ENCODE measurements at regions not wholly inside any gene's neighbourhood (a gene's known extent, or its start where the extent isn't known, plus 50 kb on each side); places are given as distances from the start of the nearest gene placed in this dataset.

- no peak for DNase-seq
Measured at GRCh38 chr18:41216341-41217003, 738.6 kb upstream of the PIK3C3 start.

GRCh38 chr18:41207706-41208105 lies 747.3 kb upstream of the PIK3C3 start:
- DNase-seq, result no peak

- DNase-seq, result no peak
Measured at GRCh38 chr18:41206341-41206830, 748.6 kb upstream of the PIK3C3 start.

- no peak for DNase-seq
Measured at GRCh38 chr18:41199212-41199611, 755.8 kb upstream of the PIK3C3 start.

GRCh38 chr18:41197967-41198366 lies 757.1 kb upstream of the PIK3C3 start:
- DNase-seq, result no peak

- no peak for DNase-seq
Measured at GRCh38 chr18:41170346-41170745, 784.7 kb upstream of the PIK3C3 start.

GRCh38 chr18:41165625-41166024 lies 789.4 kb upstream of the PIK3C3 start:
- no peak for DNase-seq

- no peak for DNase-seq
Measured at GRCh38 chr18:41162781-41163180, 792.3 kb upstream of the PIK3C3 start.

GRCh38 chr18:41162191-41162590 lies 792.8 kb upstream of the PIK3C3 start:
- no peak for DNase-seq

GRCh38 chr18:41155910-41156851 lies 798.9 kb upstream of the PIK3C3 start:
- DNase-seq, result peak in 1 of 3 experiments; percentile 15

GRCh38 chr18:41155025-41155424 lies 800.0 kb upstream of the PIK3C3 start:
- DNase-seq, result no peak

GRCh38 chr18:41153871-41154270 lies 801.2 kb upstream of the PIK3C3 start:
- no peak for DNase-seq

- DNase-seq, result peak; percentile 59 to 95 (median 73)
Measured at GRCh38 chr18:41150316-41150715, 804.7 kb upstream of the PIK3C3 start.

GRCh38 chr18:41146301-41146700 lies 808.7 kb upstream of the PIK3C3 start:
- DNase-seq, result peak; percentile 31 to 75 (median 42)

GRCh38 chr18:41145516-41145915 lies 809.5 kb upstream of the PIK3C3 start:
- DNase-seq, result no peak

- DNase-seq, result no peak
Measured at GRCh38 chr18:41144441-41144840, 810.6 kb upstream of the PIK3C3 start.

- no peak for DNase-seq
Measured at GRCh38 chr18:41140506-41140905, 814.5 kb upstream of the PIK3C3 start.

GRCh38 chr18:41135146-41135545 lies 819.9 kb upstream of the PIK3C3 start:
- peak in 1 of 3 experiments; percentile 49 for DNase-seq

GRCh38 chr18:41134426-41134825 lies 820.6 kb upstream of the PIK3C3 start:
- DNase-seq, result peak in 2 of 3 experiments; percentile 48 to 90

- DNase-seq, result no peak
Measured at GRCh38 chr18:41131050-41131449, 824.0 kb upstream of the PIK3C3 start.

- DNase-seq, result no peak
Measured at GRCh38 chr18:41128545-41128944, 826.5 kb upstream of the PIK3C3 start.

GRCh38 chr18:41128126-41128525 lies 826.9 kb upstream of the PIK3C3 start:
- DNase-seq, result no peak

GRCh38 chr18:41126541-41127235 lies 828.3 kb upstream of the PIK3C3 start:
- DNase-seq, result no peak

Data from NCI-H1417 (cell line).